ENCODE measurements at regions not wholly inside any gene's neighbourhood (a gene's known extent, or its start where the extent isn't known, plus 50 kb on each side); places are given as distances from the start of the nearest gene placed in this dataset.

- TF ChIP-seq GATA2 (IDR thresholded peaks at IDR 0.05; ENCODE audit: low read depth, low read length) (no peak), GATA3 (IDR thresholded peaks at IDR 0.05; ENCODE audit: low read depth, low read length) (no peak)
Measured at GRCh38 chr13:83935566-83935965, 53.3 kb upstream of the SLITRK1 start.
